Psoas muscle (tissue), 7 donors: ENCODE measurements at regions not wholly inside any gene's neighbourhood (a gene's known extent, or its start where the extent isn't known, plus 50 kb on each side); places are given as distances from the start of the nearest gene placed in this dataset.

ENCODE experiments used
- ATAC-seq, 4 donors: fragments of 200-7000 bp; cut with Tn5 transposase; one replicate each; pipeline ENCODE4 v1.9.1; 2020; ENCODE audit warnings: moderate library complexity in 3 of 4, mild to moderate bottlenecking in 2 of 4
- DNase-seq, 2 donors: peaks; one replicate each; pipeline ENCODE4 v3.0.0-alpha.2; 2020
- H3K27ac ChIP-seq: fragments of 200-600 bp; one replicate; pipeline ENCODE4 v1.8.0; 2022
- H3K27me3 ChIP-seq, 3 donors: fragments of 200-600 bp in 1 of 3; one replicate each; pipeline versions ENCODE4 v1.6.1 to v1.8.0; 2013 to 2022; ENCODE audit warnings: low read length in 2 of 3, mild to moderate bottlenecking in 2 of 3, moderate library complexity in 1 of 3; ENCODE audit not compliant: insufficient read depth in 3 of 3
- H3K36me3 ChIP-seq, 2 donors: fragments of 200-600 bp in 1 of 2; one replicate each; pipeline versions ENCODE4 v1.6.1 to v1.8.0; 2013 to 2022; ENCODE audit warnings: low read depth in 1 of 2, mild to moderate bottlenecking in 1 of 2, moderate library complexity in 1 of 2; ENCODE audit not compliant: insufficient read depth in 1 of 2
- H3K4me1 ChIP-seq: fragments of 200-600 bp; one replicate; pipeline ENCODE4 v1.8.0; 2022
- H3K4me3 ChIP-seq: fragments of 200-600 bp; one replicate; pipeline ENCODE4 v1.8.0; 2022; ENCODE audit warnings: mild to moderate bottlenecking
- H3K9me3 ChIP-seq: fragments of 200-600 bp; one replicate; pipeline ENCODE4 v1.8.0; 2022
- CTCF ChIP-seq: fragments of 200-600 bp; IDR thresholded peaks from one replicate; pipeline ENCODE4 v1.8.0; 2022; ENCODE audit warnings: antibody characterized with exemption
- WGBS, 3 donors: extraction: QIAGEN DNeasy Blood & Tissue Kit; methylation state at CpG; one replicate each; pipeline versions ENCODE4 v1.1.6 to v1.1.7; 2013; 5-methylcytosine and 5-hydroxymethylcytosine counted together
- intact Hi-C, 2 donors: fragments of 100-400 bp; cut with DNase I; formaldehyde crosslinking; loops; one replicate each; pipeline versions ENCODE4 v1.11.0 to v1.14.2; 2022
- donor health status: healthy with polysubstance abuse.
- donor health status: DM: no; HTN: no; CAD: no; lungs with moderate emphysema.
- donor health status: Bipolar disorder and iron deficiency.
- donor health status: healthy.
- donor health status: DM: yes; HTN: yes; CAD: no.
- donor health status: DM: no; HTN: no; CAD: no.
- donor health status: DM: yes; HTN: yes; CAD: no.

DNA sequence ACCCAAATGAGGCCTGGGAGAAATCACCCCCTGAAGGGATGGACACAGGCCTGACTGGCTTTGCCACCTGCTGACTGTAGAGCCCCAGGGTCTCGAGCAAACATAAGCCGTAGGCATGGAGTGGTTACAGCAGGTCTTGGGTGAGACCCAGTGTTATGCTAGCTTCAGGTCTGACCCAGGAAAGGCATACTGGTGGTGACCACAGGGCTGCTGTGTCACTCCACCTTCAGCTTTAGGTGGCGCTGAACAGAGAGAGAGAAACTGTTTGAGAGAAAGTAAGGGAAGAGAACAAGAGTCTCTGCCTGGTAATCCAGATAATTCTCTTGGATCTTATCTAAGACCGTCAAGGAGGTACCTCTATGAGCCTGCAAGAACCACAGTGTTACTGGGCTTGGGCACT, 1544.2 kb upstream of the TMEFF2 start:
- Histone ChIP-seq H3K9me3 (no peaks in the 10 kb centered on the region), H3K4me1 (no peaks in the 10 kb centered on the region), H3K36me3 (no peaks in the 10 kb centered on the region), H3K27me3 (no peaks in the 10 kb centered on the region), H3K27ac (no peak overlapping the region), H3K4me3 (no peak overlapping the region)
- ATAC-seq (no peak), DNase-seq (no peak)
- intact Hi-C loops = no loop called here
- no peak for TF ChIP-seq CTCF
- 87 to 91% (median 88%) methylated on average over 4 of the region's 4 CpGs for WGBS, 3 donors

- Histone ChIP-seq H3K4me1 (no peaks in the 10 kb centered on the region), H3K9me3 (no peaks in the 10 kb centered on the region), H3K27me3 (no peaks in the 10 kb centered on the region), H3K27ac (no peak overlapping the region), H3K36me3 (no peaks in the 10 kb centered on the region), H3K4me3 (no peak overlapping the region)
- intact Hi-C loops = no loop called here
- DNase-seq (no peak), ATAC-seq (no peak)
- no peak for TF ChIP-seq CTCF
These were observed 1518.2 kb upstream of the TMEFF2 start for GRCh38 chr2:193712912-193713311.

DNA sequence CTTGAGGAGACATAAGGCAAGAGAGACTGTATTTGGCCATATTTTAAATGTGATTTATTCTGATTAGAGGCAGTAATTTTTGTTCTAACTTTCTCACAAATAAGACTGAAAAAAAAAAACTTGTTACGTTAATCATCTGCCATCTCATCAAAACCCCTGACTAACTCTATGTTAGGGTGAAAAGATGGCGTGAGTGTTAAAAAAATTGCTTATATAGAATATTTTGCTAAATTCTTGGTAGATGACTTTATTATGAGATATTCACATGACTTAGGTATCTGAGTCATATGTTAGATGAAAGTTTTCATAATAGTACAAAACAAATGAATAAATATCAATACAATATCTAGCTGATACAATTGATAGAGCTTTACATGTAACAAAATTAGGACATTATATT, 1508.7 kb upstream of the TMEFF2 start:
- no peak for ATAC-seq
- no peaks in the 10 kb centered on the region for H3K4me1 ChIP-seq
- H3K27me3 ChIP-seq = no peaks in the 10 kb centered on the region
- no peak overlapping the region for H3K4me3 ChIP-seq
- intact Hi-C loops = no loop called here
- H3K27ac ChIP-seq = no peak overlapping the region
- DNase-seq = no peak
- no peak for TF ChIP-seq CTCF
- 61 to 94% (median 87%) methylated on average over 2 of the region's 2 CpGs for WGBS, 3 donors
- H3K9me3 ChIP-seq = no peaks in the 10 kb centered on the region
- H3K36me3 ChIP-seq = no peaks in the 10 kb centered on the region

DNA sequence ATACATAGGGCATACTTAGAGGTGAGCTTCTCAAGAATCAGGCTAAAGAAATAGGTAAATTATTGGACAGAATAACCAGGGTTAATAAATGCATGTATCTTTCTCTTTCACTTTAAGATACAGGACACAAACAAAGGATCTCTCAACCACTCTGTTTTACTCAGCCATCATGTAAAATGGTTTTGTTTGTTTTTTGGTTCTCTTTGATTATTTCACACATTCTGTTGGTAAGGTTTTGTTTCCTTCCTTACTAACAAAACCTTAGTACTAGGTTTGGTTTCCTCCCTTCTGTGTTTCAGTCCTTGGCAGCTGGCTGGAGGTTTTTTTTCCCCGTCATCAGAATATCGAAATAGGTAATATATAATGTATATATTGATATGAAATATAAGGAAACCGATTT, 1506.8 kb upstream of the TMEFF2 start:
- ATAC-seq (no peak), DNase-seq (no peak)
- Histone ChIP-seq H3K4me1 (no peaks in the 10 kb centered on the region), H3K27ac (no peak overlapping the region), H3K36me3 (no peaks in the 10 kb centered on the region), H3K4me3 (no peak overlapping the region), H3K9me3 (no peaks in the 10 kb centered on the region), H3K27me3 (no peaks in the 10 kb centered on the region)
- WGBS, 3 donors = 86 to 90% (median 86%) methylated on average over 3 of the region's 3 CpGs
- TF ChIP-seq CTCF = no peak
- intact Hi-C loops = no loop called here

DNA sequence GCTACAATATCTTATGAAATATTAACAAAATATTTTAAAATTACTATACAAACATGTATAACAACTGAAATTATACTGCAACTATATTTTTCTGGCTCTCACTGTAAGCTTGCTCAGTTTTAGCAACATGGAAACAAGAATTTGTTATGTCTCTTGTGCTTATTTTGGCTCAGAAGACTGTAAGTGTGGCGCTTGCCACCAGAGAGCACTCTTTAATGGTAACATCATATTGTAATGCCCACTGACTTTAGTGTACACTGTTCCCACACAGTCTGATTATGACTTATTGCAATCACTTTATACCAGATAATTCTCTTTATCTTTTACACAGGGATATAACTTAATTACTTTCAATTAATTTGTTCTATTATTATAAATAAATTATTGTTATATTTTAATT, 1500.6 kb upstream of the TMEFF2 start:
- ATAC-seq (no peak), DNase-seq (no peak)
- H3K36me3 ChIP-seq = no peaks in the 10 kb centered on the region
- no peak overlapping the region for H3K27ac ChIP-seq
- no peak overlapping the region for H3K4me3 ChIP-seq
- no peaks in the 10 kb centered on the region for H3K27me3 ChIP-seq
- no peaks in the 10 kb centered on the region for H3K4me1 ChIP-seq
- no peak for TF ChIP-seq CTCF
- 40 to 49% (median 43%) methylated on average over 1 of the region's 1 CpG for WGBS, 3 donors
- intact Hi-C loops = no loop called here
- H3K9me3 ChIP-seq = no peaks in the 10 kb centered on the region
